Activated CD8-positive, alpha-beta memory T cell treated with anti-CD3 and anti-CD28 coated beads, Interleukin-2, amount 10 ng/mL, durations not matched to agents 7 days and 5 days (primary cell): ENCODE measurements at regions not wholly inside any gene's neighbourhood (a gene's known extent, or its start where the extent isn't known, plus 50 kb on each side); places are given as distances from the start of the nearest gene placed in this dataset.

ENCODE experiments used
- ATAC-seq: fragments of 150-1000 bp; cut with Tn5 transposase; one replicate; pipeline ENCODE4 v1.10.0; 2021; ENCODE audit warnings: moderate library complexity
- CTCF ChIA-PET: fragments of 350-600 bp; sonication (Branson Sonifier 250); formaldehyde crosslinking; loops from one replicate; lab custom pipeline; 2021; ENCODE audit warnings: antibody characterized with exemption; lab: Charles Lee
- DNase-seq: peaks from one replicate; pipeline ENCODE4 v3.0.0-alpha.2; 2020
- H3K27ac Mint-ChIP-seq: one replicate; pipeline ENCODE4 v1.8.0; 2021; ENCODE audit warnings: mild to moderate bottlenecking, mixed read lengths
- H3K27me3 Mint-ChIP-seq: one replicate; pipeline ENCODE4 v1.8.0; 2021; ENCODE audit warnings: mixed read lengths
- H3K36me3 Mint-ChIP-seq: one replicate; pipeline ENCODE4 v1.8.0; 2021; ENCODE audit warnings: mild to moderate bottlenecking, mixed read lengths
- H3K4me1 Mint-ChIP-seq: one replicate; pipeline ENCODE4 v1.8.0; 2021; ENCODE audit warnings: mixed read lengths
- H3K4me3 Mint-ChIP-seq: one replicate; pipeline ENCODE4 v1.8.0; 2021; ENCODE audit warnings: mild to moderate bottlenecking, moderate library complexity, mixed read lengths
- H3K9me3 Mint-ChIP-seq: one replicate; pipeline ENCODE4 v1.8.0; 2022; ENCODE audit warnings: low read depth, mixed read lengths

DNA sequence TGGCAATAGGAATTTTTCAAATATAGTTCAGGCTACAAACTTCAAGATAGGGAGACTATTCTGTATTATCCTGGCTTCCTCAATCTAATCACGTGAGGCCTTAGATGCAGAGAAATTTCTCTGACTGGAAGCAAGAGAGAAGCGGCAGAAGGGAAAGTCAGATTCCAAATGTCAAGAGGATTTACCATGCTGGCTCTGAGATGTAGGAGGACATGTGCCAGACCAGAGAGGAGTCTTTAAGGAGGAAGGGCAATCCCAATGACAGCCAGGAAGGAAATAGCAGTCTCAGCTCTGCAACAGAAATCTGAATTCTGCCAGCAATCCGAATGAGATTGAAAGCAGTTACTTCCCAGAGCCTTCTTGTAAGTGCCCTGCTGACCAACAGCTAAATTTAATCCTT, 57.4 kb downstream of the NUTM2E start:
- DNase-seq: no peak
- Mint-ChIP-seq H3K27me3 (peaks cover 51% of the 10 kb centered on the region), H3K9me3 (no peaks in the 10 kb centered on the region), H3K4me1 (peaks cover 2% of the 10 kb centered on the region), H3K27ac (no peak overlapping the region), H3K36me3 (no peaks in the 10 kb centered on the region), H3K4me3 (no peak overlapping the region)
- CTCF ChIA-PET: no interaction called here
- ATAC-seq: no peak

DNA sequence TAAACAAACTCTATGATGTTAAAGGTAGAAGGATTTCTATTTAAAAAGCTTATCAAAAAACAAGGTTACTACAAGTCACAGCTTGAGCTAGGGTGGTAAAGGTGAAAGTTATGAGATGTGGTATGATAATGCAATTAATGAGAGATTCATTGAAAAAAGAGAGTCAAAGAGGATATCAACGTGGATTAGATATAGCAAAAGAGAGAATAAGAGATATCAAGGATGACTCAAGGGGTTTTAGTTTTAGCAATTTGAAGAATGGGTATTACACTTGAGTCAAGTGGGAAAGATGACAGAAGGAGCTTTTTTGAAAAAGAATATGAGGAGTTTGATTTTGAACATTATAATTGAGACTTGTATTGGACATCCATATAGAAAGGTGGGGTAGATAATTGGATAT, 59.8 kb downstream of the NUTM2E start:
- no peak for ATAC-seq

More for the DNA sequence above, 59.8 kb downstream of the NUTM2E start:
- H3K36me3 Mint-ChIP-seq: no peaks in the 10 kb centered on the region
- CTCF ChIA-PET: no interaction called here
- H3K27me3 Mint-ChIP-seq: peaks cover 50% of the 10 kb centered on the region
- H3K4me3 Mint-ChIP-seq: no peak overlapping the region
- no peaks in the 10 kb centered on the region for H3K9me3 Mint-ChIP-seq
- H3K27ac Mint-ChIP-seq: no peak overlapping the region
- peaks cover 5% of the 10 kb centered on the region for H3K4me1 Mint-ChIP-seq
- no peak for DNase-seq
